VCaP (cell line): ENCODE measurements at regions not wholly inside any gene's neighbourhood (a gene's known extent, or its start where the extent isn't known, plus 50 kb on each side); places are given as distances from the start of the nearest gene placed in this dataset.
"Not testable (repeated sequence)": the region's sequence is repeated elsewhere in the genome, so short reads cannot be mapped to it uniquely, and the experiment has no call there.

Source experiments
- H3K27ac ChIP-seq: fragments of 450-650 bp; 2 replicates; pipeline ENCODE4 v1.5.1; 2017
- CTCF ChIP-seq: fragments of 450-650 bp; conservative IDR thresholded peaks from 2 replicates; pipeline ENCODE4 v1.5.1; 2017; ENCODE audit warnings: mild to moderate bottlenecking, moderate library complexity

GRCh38 chrX:130467936-130468335, 66.1 kb downstream of the RBMX2 start:
- no peak overlapping the region for H3K27ac ChIP-seq
- no peak for TF ChIP-seq CTCF

GRCh38 chrX:130468395-130468923, 66.7 kb downstream of the RBMX2 start:
- H3K27ac ChIP-seq: no peak overlapping the region
- no peak for TF ChIP-seq CTCF

- no peak for TF ChIP-seq CTCF
- no peak overlapping the region for H3K27ac ChIP-seq
Observed at GRCh38 chrX:130482871-130483270, 81.1 kb downstream of the RBMX2 start.

GRCh38 chrX:130485870-130486269, 84.1 kb downstream of the RBMX2 start:
- TF ChIP-seq CTCF: no peak
- peak overlapping the region; percentile 27; the same call in 1 of the 2 replicates for H3K27ac ChIP-seq

- not testable (repeated sequence) for H3K27ac ChIP-seq
Observed at GRCh38 chrX:130495502-130495901, 93.7 kb downstream of the RBMX2 start.

GRCh38 chrX:130497531-130497930, 95.7 kb downstream of the RBMX2 start:
- no peak overlapping the region for H3K27ac ChIP-seq
- no peak for TF ChIP-seq CTCF

GRCh38 chrX:130498653-130499274, 97.0 kb downstream of the RBMX2 start:
- H3K27ac ChIP-seq: no peak overlapping the region
- TF ChIP-seq CTCF: no peak

GRCh38 chrX:130502016-130502570, 100.3 kb downstream of the RBMX2 start:
- TF ChIP-seq CTCF: no peak
- no peak overlapping the region for H3K27ac ChIP-seq
